ENCODE measurements at regions not wholly inside any gene's neighbourhood (a gene's known extent, or its start where the extent isn't known, plus 50 kb on each side); places are given as distances from the start of the nearest gene placed in this dataset.
"Not testable (repeated sequence)": the region's sequence is repeated elsewhere in the genome, so short reads cannot be mapped to it uniquely, and the experiment has no call there.

GRCh38 chr6:140003217-140003616 is 628.8 kb upstream of the CITED2 start:
- no peak for TF ChIP-seq CTCF (IDR thresholded peaks at IDR 0.05)
- no peak for DNase-seq (ENCODE audit: low spot score)
- Histone ChIP-seq H3K4me3 (no peak overlapping the region), H3K27ac (no peak overlapping the region)

DNA sequence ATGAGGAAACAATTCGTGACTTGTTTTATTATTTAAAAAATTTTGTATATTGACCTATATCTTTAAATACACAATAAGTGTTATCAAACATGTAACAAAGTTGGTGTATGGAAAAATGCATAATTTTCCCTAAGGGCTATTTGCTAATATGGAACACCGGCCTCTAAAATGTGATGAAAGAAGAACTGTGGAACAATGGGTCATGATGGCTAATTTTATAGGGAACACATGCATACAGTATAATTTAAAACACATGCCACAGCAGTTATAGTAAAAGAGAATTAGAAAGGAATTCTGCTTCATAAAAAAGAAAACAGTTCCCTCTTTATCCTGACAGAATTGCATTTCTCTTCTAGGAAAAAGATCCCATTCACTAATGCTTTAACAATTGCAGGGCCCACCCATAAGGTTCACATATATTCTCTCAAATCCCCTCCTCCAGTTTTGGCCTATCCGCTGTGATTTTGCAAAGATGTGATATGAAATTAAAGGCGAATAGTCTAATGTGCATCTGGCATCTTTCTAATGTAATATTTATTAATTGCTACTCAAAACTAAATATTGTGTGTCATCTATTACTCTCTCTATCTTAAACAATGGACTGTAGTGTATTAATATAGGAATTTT is 628.1 kb upstream of the CITED2 start:
- DNase-seq (ENCODE audit: low spot score): no peak
- TF ChIP-seq CTCF (IDR thresholded peaks at IDR 0.05): no peak
- Histone ChIP-seq H3K4me3 (no peak overlapping the region), H3K27ac (no peak overlapping the region)

GRCh38 chr6:140001821-140002341 is 627.4 kb upstream of the CITED2 start:
- no peak overlapping the region for H3K4me3 ChIP-seq
- TF ChIP-seq CTCF (IDR thresholded peaks at IDR 0.05): no peak
- DNase-seq (ENCODE audit: low spot score): no peak
- no peak overlapping the region for H3K27ac ChIP-seq

GRCh38 chr6:140001005-140001404 is 626.6 kb upstream of the CITED2 start:
- no peak overlapping the region for H3K27ac ChIP-seq
- TF ChIP-seq CTCF (IDR thresholded peaks at IDR 0.05): no peak
- DNase-seq (ENCODE audit: low spot score): no peak
- no peak overlapping the region for H3K4me3 ChIP-seq

DNA sequence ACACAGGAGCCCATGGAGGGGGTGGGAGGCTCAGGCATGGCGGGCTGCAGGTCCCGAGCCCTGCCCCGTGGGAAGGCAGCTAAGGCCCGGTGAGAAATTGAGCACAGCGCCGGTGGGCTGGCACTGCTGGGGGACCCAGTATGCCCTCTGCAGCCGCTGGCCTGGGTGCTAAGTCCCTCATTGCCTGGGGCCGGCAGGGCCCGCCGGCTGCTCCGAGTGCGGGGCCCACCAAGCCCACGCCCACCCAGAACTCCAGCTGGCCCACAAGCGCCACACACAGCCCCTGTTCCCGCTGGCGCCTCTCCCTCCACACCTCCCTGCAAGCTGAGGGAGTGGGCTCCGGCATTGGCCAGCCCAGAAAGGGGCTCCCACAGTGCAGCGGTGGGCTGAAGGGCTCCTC is 625.2 kb upstream of the CITED2 start:
- DNase-seq (ENCODE audit: low spot score); H3K4me3 ChIP-seq: not testable (repeated sequence)

DNA sequence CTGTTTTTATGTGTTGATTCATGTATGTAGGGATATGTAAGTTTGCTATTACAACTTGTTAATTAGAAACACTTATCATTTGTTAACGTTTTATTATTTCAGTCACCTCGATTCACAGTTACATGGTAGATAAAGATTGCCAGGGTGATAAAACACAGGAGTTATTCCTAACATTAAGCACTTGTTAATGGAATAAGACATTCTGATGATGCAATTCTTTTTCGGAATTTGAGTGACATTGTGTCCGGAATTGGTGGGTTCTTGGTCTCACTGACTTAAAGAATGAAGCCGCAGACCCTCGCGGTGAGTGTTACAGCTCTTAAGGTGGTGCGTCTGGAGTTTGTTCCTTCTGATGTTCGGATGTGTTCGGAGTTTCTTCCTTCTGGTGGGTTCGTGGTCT is 624.0 kb upstream of the CITED2 start:
- not testable (repeated sequence) for H3K4me3 ChIP-seq; H3K27ac ChIP-seq; DNase-seq (ENCODE audit: low spot score)

More for the DNA sequence above, 625.2 kb upstream of the CITED2 start:
- H3K27ac ChIP-seq: not testable (repeated sequence)

DNA sequence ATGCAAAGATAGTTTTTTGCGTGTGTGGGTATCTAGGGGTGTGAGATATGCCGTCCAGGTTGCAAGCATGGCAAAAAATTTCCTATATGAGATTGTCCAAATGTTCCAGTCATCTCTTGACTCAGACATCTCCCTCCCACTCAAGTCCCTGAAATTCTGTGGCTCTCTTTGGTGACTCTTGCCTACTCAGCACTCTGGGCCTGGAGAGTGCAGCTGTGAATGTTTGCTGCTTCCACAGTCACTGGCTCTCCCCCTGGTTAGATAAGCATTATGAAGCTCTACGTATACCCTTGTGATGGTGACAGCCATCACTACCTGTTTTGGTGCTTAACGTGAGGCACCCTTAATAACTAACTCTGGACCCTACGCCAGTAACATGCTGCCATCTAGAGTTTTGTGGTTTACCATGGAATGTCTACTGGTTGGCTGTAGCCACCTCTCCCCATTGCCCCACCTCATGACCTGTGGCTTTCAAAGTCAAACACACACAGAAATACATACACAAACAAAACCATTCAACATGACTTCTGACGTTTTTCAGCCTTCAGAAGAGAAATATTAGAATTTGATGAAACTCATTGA is 621.9 kb upstream of the CITED2 start:
- no peak for TF ChIP-seq CTCF (IDR thresholded peaks at IDR 0.05)
- Histone ChIP-seq H3K27ac (no peak overlapping the region), H3K4me3 (no peak overlapping the region)
- DNase-seq (ENCODE audit: low spot score): no peak

DNA sequence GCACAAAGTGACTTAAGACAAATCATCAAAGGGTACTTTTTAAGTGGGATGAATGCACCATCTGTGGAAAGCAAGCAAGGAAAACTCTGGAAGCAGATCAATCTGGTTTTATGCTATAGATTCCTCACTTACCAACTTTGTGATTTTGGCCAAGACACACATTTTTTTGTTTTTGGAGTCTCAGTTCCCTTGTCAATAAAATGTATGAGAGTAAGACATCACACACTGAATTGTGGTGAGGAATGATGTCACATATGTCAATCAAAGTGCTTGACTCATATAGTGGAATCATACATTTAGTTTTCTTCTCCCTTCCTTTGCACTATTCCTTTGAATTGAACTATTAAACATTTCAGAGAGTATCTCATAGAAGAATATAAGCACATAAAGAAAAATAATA is 620.5 kb upstream of the CITED2 start:
- Histone ChIP-seq H3K4me3 (no peak overlapping the region), H3K27ac (no peak overlapping the region)
- DNase-seq (ENCODE audit: low spot score): no peak
- no peak for TF ChIP-seq CTCF (IDR thresholded peaks at IDR 0.05)

Data from coronary artery (tissue), 2 donors.